Gastroesophageal sphincter (tissue), 4 donors: ENCODE measurements at regions not wholly inside any gene's neighbourhood (a gene's known extent, or its start where the extent isn't known, plus 50 kb on each side); places are given as distances from the start of the nearest gene placed in this dataset.

Experiments used
- ATAC-seq: fragments of 150-250 bp; one replicate; pipeline ENCODE4 v1.9.1; 2016; ENCODE audit warnings: mild to moderate bottlenecking, moderate library complexity
- H3K27ac ChIP-seq, 4 donors: fragments of 200-600 bp; sonication (generic) in 3 of 4; 1 replicate in 3 of 4; 2 replicates in 1 of 4; pipeline ENCODE4 v1.5.1; 2016 to 2019
- H3K27me3 ChIP-seq: fragments of 200-600 bp; sonication (generic); one replicate; pipeline ENCODE4 v1.5.1; 2019
- H3K36me3 ChIP-seq, 2 donors: fragments of 200-600 bp; sonication (generic); one replicate each; pipeline ENCODE4 v1.5.1; 2019; ENCODE audit warnings: control low read depth in 1 of 2
- H3K4me1 ChIP-seq, 3 donors: fragments of 200-600 bp; sonication (generic); 1 replicate in 2 of 3; 2 replicates in 1 of 3; pipeline ENCODE4 v1.5.1; 2016 to 2019; ENCODE audit warnings: control low read depth in 2 of 3
- H3K4me3 ChIP-seq, 2 donors: fragments of 200-600 bp; sonication (generic); one replicate each; pipeline ENCODE4 v1.5.1; 2019; ENCODE audit warnings: mild to moderate bottlenecking in 1 of 2, moderate library complexity in 1 of 2
- H3K9me3 ChIP-seq, 3 donors: fragments of 200-600 bp; sonication (generic); one replicate each; pipeline ENCODE4 v1.5.1; 2017 to 2019; ENCODE audit warnings: control low read depth in 2 of 3
- EP300 ChIP-seq: sonication (generic); formaldehyde crosslinking; IDR thresholded peaks from one replicate; pipeline ENCODE4 v1.6.1; 2017; ENCODE audit warnings: antibody characterized with exemption, mild to moderate bottlenecking
- POLR2A ChIP-seq, 2 donors: fragments of 450-650 bp; IDR thresholded peaks; one replicate each; pipeline ENCODE4 v1.6.1; 2017; ENCODE audit warnings: antibody characterized with exemption in 2 of 2, mild to moderate bottlenecking in 2 of 2, moderate library complexity in 1 of 2
- POLR2AphosphoS5 ChIP-seq: sonication (generic); formaldehyde crosslinking; IDR thresholded peaks from one replicate; pipeline ENCODE4 v1.6.1; 2017; ENCODE audit warnings: antibody characterized with exemption
- WGBS, 2 donors: methylation state at CpG; one replicate each; pipeline ENCODE4 v1.1.5; 2018; ENCODE audit warnings: low coverage in 1 of 2; 5-methylcytosine and 5-hydroxymethylcytosine counted together
- TF ChIP-seq, protein P1 (sequence below), 4 experiments: fragments of 200-600 bp in 2 of 4; fragments of 450-650 bp in 2 of 4; sonication (generic) in 1 of 4; IDR thresholded peaks; one replicate each; pipeline ENCODE4 v1.5.1; 2017 to 2019; ENCODE audit warnings: antibody characterized with exemption in 4 of 4, mild to moderate bottlenecking in 2 of 4, moderate library complexity in 2 of 4

DNA sequence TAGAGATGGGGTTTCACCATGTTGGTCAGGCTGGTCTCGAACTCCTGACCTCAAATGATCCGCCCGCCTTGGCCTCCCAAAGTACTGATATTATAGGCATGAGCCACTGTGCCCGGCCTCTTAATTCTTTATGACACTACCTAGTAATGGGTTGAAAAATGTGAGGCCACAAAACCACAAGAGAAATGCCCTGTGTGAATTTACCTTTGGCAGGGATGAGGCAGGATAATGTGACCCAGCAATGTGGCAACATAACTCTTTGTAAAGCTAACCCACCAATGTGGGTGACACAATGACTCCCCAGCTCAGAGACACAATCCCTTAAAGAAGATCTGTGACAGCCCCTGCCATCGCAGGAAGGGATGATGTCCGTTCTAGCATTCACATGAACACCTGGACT, 533.1 kb downstream of the KLF5 start:
- no peak for ATAC-seq
- Histone ChIP-seq H3K36me3 (no peaks in the 10 kb centered on the region), H3K27me3 (no peaks in the 10 kb centered on the region), H3K9me3 (no peaks in the 10 kb centered on the region), H3K4me3 (no peak overlapping the region), H3K4me1 (no peaks in the 10 kb centered on the region), H3K27ac (no peak overlapping the region)
- TF ChIP-seq POLR2A (IDR thresholded peaks at IDR 0.05): no peak
- TF ChIP-seq POLR2AphosphoS5: no peak
- TF ChIP-seq, protein P1, sequence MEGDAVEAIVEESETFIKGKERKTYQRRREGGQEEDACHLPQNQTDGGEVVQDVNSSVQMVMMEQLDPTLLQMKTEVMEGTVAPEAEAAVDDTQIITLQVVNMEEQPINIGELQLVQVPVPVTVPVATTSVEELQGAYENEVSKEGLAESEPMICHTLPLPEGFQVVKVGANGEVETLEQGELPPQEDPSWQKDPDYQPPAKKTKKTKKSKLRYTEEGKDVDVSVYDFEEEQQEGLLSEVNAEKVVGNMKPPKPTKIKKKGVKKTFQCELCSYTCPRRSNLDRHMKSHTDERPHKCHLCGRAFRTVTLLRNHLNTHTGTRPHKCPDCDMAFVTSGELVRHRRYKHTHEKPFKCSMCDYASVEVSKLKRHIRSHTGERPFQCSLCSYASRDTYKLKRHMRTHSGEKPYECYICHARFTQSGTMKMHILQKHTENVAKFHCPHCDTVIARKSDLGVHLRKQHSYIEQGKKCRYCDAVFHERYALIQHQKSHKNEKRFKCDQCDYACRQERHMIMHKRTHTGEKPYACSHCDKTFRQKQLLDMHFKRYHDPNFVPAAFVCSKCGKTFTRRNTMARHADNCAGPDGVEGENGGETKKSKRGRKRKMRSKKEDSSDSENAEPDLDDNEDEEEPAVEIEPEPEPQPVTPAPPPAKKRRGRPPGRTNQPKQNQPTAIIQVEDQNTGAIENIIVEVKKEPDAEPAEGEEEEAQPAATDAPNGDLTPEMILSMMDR (IDR thresholded peaks at IDR 0.05): no peak
- no peak for TF ChIP-seq EP300
- WGBS, 2 donors: 90 to 91% methylated on average over 2 to 3 of the region's 6 CpGs

DNA sequence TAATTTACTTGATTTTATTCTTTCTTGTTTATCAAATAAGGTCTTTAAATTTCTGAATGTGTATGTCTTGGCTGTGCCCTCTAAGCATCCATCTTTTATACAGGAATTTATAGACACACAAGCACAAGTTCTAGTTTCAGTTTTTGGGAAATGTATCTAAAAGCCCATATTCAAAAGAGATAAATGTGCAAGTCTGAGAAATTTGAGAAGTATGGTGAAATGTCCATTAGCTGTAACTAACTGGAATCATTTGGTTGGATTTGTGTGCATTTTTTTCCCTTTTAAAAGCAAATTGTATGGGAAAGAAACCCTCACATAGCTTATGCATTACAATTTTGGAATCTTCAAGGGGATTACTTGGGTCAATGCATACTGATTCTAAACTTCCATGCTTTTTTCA, 532.0 kb downstream of the KLF5 start:
- no peak overlapping the region for H3K4me3 ChIP-seq
- no peak overlapping the region for H3K27ac ChIP-seq
- no peaks in the 10 kb centered on the region for H3K9me3 ChIP-seq
- H3K27me3 ChIP-seq: no peaks in the 10 kb centered on the region
- H3K36me3 ChIP-seq: no peaks in the 10 kb centered on the region
- ATAC-seq: no peak
- no peaks in the 10 kb centered on the region for H3K4me1 ChIP-seq
- TF ChIP-seq, protein P1 (IDR thresholded peaks at IDR 0.05): no peak
- TF ChIP-seq EP300 (no peak), POLR2A (IDR thresholded peaks at IDR 0.05) (no peak), POLR2AphosphoS5 (no peak)

DNA sequence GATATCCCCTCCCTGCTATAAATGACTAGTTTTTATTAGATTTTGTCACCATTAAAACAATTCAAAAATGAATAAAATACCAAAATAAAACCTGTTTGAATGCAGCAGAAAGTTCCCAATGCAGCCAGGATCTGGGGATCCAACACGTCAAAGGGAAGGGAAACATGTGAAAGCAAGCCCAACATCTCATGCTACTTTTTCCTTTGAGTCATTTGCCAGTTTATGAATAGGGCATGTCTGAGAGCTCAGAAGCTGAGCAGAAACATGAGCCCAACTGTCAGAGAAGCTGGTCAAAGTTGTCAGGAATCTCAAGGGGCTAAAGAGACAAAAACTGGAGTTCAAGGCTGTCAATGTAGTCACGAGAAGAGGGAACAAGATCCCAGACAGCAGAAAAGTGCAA, 526.4 kb downstream of the KLF5 start:
- H3K27ac ChIP-seq: no peak overlapping the region
- no peaks in the 10 kb centered on the region for H3K36me3 ChIP-seq
- no peak overlapping the region for H3K4me3 ChIP-seq
- WGBS, 2 donors: 85 to 100% methylated on average over 1 to 2 of the region's 2 CpGs
- TF ChIP-seq POLR2AphosphoS5: no peak
- no peak for TF ChIP-seq POLR2A (IDR thresholded peaks at IDR 0.05)
- TF ChIP-seq, protein P1 (IDR thresholded peaks at IDR 0.05): no peak
- TF ChIP-seq EP300: no peak
- H3K4me1 ChIP-seq: no peaks in the 10 kb centered on the region
- peaks cover 0 to 5% (median 0%) of the 10 kb centered on the region in 3 donors for H3K9me3 ChIP-seq
- H3K27me3 ChIP-seq: no peaks in the 10 kb centered on the region
- no peak for ATAC-seq

- TF ChIP-seq POLR2AphosphoS5 (no peak), POLR2A (IDR thresholded peaks at IDR 0.05) (no peak), EP300 (no peak)
- TF ChIP-seq, protein P1 (IDR thresholded peaks at IDR 0.05): no peak
- no peak for ATAC-seq
- no peaks in the 10 kb centered on the region for H3K4me1 ChIP-seq
- H3K27ac ChIP-seq: no peak overlapping the region
- H3K27me3 ChIP-seq: no peaks in the 10 kb centered on the region
- 66 to 76% methylated on average over 3 of the region's 3 CpGs for WGBS, 2 donors
- H3K36me3 ChIP-seq: no peaks in the 10 kb centered on the region
- no peak overlapping the region for H3K4me3 ChIP-seq
- peaks cover 0 to 5% (median 0%) of the 10 kb centered on the region in 3 donors for H3K9me3 ChIP-seq
These were observed 524.5 kb downstream of the KLF5 start for GRCh38 chr13:73583331-73583730.

DNA sequence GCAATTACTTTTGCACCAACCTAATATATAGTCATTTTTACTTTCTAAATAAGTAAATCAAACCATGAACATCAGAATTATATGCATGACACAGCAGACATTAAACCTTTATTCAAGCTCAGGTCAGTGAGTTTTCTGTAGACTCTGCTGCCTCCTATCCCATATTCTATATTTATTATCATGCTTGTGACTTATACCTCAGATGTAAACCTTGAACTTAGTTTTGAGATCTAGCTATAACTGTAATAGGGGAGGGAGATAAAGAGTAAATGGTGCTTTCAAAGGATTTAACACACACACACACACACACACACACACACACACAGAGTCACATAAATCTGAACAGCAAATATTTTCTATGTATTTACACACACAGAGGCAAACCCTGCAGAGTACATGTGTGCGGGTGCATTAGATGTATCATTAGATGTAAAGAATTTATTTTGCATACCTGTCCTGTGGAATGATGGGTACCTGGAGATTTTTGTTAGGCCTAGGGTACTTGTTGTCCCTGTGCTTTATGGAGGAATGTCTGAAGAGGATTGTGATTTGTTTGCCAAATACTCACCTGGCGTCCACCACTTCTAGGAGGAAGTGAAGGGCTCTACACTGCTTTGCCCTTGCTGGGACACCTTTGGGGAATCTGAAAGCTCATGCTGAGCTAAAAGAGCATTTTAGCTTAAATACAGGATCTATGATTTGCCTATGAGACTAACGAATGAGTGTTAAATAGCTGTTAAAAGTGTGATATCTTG, 521.9 kb downstream of the KLF5 start:
- Histone ChIP-seq H3K36me3 (no peaks in the 10 kb centered on the region), H3K27me3 (no peaks in the 10 kb centered on the region), H3K9me3 (peaks cover 0 to 4% (median 0%) of the 10 kb centered on the region in 3 donors), H3K4me1 (no peaks in the 10 kb centered on the region), H3K27ac (no peak overlapping the region), H3K4me3 (no peak overlapping the region)
- ATAC-seq: no peak
- TF ChIP-seq POLR2AphosphoS5: no peak
- no peak for TF ChIP-seq POLR2A (IDR thresholded peaks at IDR 0.05)
- no peak for TF ChIP-seq EP300
- TF ChIP-seq, protein P1 (IDR thresholded peaks at IDR 0.05): no peak
- WGBS, 2 donors: 86 to 89% methylated on average over 2 to 3 of the region's 3 CpGs
